Colonic mucosa (tissue), 4 donors: ENCODE measurements at regions not wholly inside any gene's neighbourhood (a gene's known extent, or its start where the extent isn't known, plus 50 kb on each side); places are given as distances from the start of the nearest gene placed in this dataset.

Experiments
- DNase-seq: peaks from one replicate; pipeline ENCODE4 v3.0.0-alpha.2; 2020
- H3K27ac ChIP-seq: fragments of 200-600 bp; one replicate; pipeline ENCODE4 v1.8.0; 2021
- H3K27me3 ChIP-seq: fragments of 200-600 bp; one replicate; pipeline ENCODE4 v1.8.0; 2021
- H3K36me3 ChIP-seq: fragments of 200-600 bp; one replicate; pipeline ENCODE4 v1.8.0; 2021
- H3K4me1 ChIP-seq: fragments of 200-600 bp; one replicate; pipeline ENCODE4 v1.8.0; 2021; ENCODE audit warnings: mild to moderate bottlenecking
- H3K4me3 ChIP-seq: fragments of 200-600 bp; one replicate; pipeline ENCODE4 v1.8.0; 2021
- H3K9ac ChIP-seq, 2 donors: one replicate each; pipeline ENCODE4 v1.7.0; 2013; ENCODE audit warnings: control low read depth in 2 of 2, low read depth in 2 of 2, low read length in 2 of 2
- H3K9me3 ChIP-seq: fragments of 200-600 bp; one replicate; pipeline ENCODE4 v1.8.0; 2021
- intact Hi-C: fragments of 100-400 bp; cut with DNase I; formaldehyde crosslinking; loops from one replicate; pipeline ENCODE4 v1.14.1; 2022
- TF ChIP-seq, protein P1 (sequence below): fragments of 200-600 bp; IDR thresholded peaks from one replicate; pipeline ENCODE4 v1.8.0; 2022; ENCODE audit warnings: antibody characterized with exemption, mild to moderate bottlenecking
- donor health status: healthy.
- donor health status: DM: no; HTN: no; CAD: no.
- donor health status: DM: no; HTN: no; CAD: no.

DNA sequence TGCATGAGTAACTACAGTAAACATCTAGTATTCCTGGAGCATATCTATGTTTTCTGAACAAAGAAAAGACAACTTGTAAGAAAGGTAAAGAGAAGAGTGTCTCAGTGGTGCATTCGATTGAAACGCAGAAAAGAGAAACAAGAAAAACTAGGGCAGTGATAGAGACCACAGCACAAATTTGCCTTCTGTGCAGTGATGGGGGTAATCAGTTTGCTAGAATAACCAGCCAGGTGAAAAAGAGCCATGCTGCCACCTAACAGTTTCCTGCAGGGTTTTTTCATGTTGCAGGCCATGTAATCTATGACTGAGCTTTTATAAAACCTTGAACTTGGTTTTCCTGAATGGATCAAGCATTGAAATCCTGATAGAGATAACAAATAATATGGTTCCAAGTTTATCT is 198.4 kb upstream of the MEF2C start:
- DNase-seq, result no peak
- H3K9me3 ChIP-seq, result no peaks in the 10 kb centered on the region
- H3K36me3 ChIP-seq, result no peaks in the 10 kb centered on the region
- H3K9ac ChIP-seq, result no peak overlapping the region
- H3K4me1 ChIP-seq, result no peaks in the 10 kb centered on the region
- intact Hi-C loops, result no loop called here
- TF ChIP-seq, protein P1, sequence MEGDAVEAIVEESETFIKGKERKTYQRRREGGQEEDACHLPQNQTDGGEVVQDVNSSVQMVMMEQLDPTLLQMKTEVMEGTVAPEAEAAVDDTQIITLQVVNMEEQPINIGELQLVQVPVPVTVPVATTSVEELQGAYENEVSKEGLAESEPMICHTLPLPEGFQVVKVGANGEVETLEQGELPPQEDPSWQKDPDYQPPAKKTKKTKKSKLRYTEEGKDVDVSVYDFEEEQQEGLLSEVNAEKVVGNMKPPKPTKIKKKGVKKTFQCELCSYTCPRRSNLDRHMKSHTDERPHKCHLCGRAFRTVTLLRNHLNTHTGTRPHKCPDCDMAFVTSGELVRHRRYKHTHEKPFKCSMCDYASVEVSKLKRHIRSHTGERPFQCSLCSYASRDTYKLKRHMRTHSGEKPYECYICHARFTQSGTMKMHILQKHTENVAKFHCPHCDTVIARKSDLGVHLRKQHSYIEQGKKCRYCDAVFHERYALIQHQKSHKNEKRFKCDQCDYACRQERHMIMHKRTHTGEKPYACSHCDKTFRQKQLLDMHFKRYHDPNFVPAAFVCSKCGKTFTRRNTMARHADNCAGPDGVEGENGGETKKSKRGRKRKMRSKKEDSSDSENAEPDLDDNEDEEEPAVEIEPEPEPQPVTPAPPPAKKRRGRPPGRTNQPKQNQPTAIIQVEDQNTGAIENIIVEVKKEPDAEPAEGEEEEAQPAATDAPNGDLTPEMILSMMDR, result no peak
- H3K4me3 ChIP-seq, result no peak overlapping the region
- no peaks in the 10 kb centered on the region for H3K27me3 ChIP-seq
- H3K27ac ChIP-seq, result no peak overlapping the region

DNA sequence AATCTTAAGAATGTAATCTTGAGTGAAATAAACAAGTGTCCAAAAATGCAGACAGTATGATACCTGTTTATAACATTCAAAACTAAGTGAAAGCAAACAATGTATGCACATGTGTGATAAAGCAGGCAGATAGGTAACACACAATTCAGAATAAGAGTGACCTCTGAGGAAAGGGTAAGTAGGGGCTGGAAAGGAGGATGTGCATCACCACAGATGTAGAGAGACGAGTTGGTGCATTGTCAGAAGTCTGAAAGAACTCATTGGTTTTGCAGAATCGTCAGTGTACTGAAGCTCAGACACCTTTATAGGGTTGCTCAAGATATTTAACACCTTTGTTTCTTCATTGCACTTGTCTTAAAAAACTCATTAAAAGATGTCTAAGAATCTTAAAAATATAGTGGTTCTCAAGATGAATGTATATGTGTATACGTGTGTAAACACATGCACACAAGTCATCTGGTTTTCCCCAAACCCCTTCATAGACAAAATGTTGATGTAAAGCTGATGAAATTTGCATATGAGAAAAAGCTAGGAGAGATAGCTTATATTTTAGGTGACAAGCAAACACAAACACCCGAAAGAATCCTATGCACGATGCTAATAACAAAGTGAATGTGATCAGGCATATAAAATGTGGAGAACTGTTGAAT is 197.6 kb upstream of the MEF2C start:
- no peak for DNase-seq
- H3K9me3 ChIP-seq, result no peaks in the 10 kb centered on the region
- TF ChIP-seq, protein P1, result no peak
- H3K27ac ChIP-seq, result no peak overlapping the region
- H3K4me1 ChIP-seq, result no peaks in the 10 kb centered on the region
- H3K27me3 ChIP-seq, result no peaks in the 10 kb centered on the region
- no peak overlapping the region for H3K4me3 ChIP-seq
- intact Hi-C loops, result no loop called here
- no peak overlapping the region for H3K9ac ChIP-seq
- no peaks in the 10 kb centered on the region for H3K36me3 ChIP-seq

DNA sequence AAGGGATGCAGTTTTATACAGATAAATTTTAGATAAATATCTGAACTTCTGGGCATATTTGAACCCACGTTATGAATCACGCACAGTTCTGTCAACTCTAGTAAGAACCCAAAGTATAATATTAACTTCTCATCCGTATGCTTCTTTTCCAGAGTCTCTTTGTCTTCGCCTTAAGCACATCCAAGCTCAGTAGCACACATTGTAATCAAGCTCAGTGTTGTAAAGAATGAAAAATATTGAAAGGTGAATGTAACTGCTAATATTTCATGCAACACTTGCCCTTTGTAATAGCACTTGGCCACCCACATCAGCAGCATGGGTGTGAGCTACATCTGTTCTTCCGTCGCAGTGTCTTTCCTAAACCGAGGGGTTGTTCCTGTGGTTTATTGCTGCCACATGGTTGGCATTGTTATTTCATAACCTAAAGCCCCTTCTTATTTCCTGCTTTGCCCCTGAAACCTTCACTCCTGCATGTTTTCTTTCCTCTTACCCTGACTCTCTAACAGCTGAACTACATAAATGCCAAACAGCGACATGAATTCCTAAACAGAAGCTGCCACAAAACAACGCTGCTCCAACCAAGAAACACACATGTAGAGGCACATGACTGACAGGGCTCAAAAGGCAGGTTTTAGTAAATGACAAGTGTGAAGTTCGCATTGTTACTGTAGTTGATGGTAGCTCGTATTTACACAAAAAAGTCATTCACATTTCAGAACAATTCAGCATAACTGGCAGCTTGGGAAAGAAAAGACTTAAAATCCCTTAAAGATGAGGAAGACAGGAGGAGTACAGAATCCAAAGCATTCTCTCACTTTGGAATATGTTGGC is 190.1 kb upstream of the MEF2C start:
- H3K27ac ChIP-seq, result no peak overlapping the region
- no peak overlapping the region for H3K9ac ChIP-seq
- intact Hi-C loops, result no loop called here
- H3K36me3 ChIP-seq, result no peaks in the 10 kb centered on the region
- no peaks in the 10 kb centered on the region for H3K27me3 ChIP-seq
- no peak overlapping the region for H3K4me3 ChIP-seq
- TF ChIP-seq, protein P1, result no peak
- no peaks in the 10 kb centered on the region for H3K4me1 ChIP-seq
- no peaks in the 10 kb centered on the region for H3K9me3 ChIP-seq
- DNase-seq, result no peak

DNA sequence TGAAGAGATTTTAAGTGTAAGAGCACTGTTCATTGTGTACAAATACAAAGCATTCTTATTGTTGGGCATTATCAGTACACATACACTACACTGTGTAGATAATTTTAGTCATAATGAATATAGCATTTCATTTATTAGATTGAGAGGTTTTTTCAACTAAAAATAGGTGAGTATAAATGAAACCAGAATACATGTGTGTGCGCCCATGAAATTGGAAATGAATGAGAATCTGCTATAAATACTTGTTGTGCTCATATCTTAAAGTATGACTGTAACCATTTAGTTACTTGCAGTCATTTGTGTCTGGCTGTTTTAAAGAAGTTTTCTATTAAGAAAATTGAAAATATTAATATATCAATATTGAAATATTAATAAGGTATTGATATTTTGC is 189.0 kb upstream of the MEF2C start:
- H3K4me3 ChIP-seq, result no peak overlapping the region
- TF ChIP-seq, protein P1, result no peak
- no peak overlapping the region for H3K9ac ChIP-seq
- no peak for DNase-seq
- H3K27me3 ChIP-seq, result no peaks in the 10 kb centered on the region
- intact Hi-C loops, result no loop called here
- H3K27ac ChIP-seq, result no peak overlapping the region
- no peaks in the 10 kb centered on the region for H3K36me3 ChIP-seq
- no peaks in the 10 kb centered on the region for H3K9me3 ChIP-seq
- H3K4me1 ChIP-seq, result no peaks in the 10 kb centered on the region

DNA sequence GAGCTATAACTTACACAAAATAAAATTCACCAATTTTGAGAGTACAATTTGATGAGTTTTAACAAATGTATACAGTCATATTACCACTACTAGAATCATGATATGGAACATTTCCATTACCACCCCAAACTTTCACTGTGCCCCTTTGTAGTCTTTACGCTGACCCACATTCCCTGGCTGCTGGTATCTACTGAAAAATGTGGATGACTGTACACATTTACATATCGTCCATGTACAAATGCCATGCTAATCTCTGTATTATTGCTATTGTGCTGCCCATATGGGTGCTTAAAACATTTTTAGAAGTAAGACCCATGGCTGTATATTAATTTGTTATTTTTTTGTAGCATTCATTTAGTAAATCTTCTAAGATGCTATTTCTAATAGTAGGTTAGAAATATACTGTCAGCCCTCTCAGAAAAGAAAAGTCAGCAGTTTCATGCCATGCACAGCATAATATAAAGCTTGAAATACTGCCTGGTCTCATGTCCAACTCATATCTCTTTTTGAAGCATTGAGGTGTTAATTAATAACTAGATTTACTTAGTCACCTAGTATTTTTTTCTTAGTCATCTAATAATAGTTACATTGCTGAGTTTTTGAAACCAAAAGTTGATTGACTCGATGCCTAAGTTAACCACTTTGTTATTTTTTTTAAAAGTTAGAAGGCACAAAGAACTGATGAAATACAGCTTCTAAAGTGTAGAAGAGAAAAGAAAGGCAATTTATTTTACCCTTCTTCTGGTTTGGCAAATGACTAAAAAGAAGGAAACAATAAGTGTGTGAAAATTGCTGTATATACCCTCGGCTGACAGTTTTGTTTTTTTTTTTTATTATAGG is 188.3 kb upstream of the MEF2C start:
- TF ChIP-seq, protein P1, result no peak
- no peaks in the 10 kb centered on the region for H3K27me3 ChIP-seq
- no peaks in the 10 kb centered on the region for H3K36me3 ChIP-seq
- intact Hi-C loops, result no loop called here
- DNase-seq, result no peak
- H3K27ac ChIP-seq, result no peak overlapping the region
- no peak overlapping the region for H3K9ac ChIP-seq
- no peak overlapping the region for H3K4me3 ChIP-seq
- H3K4me1 ChIP-seq, result no peaks in the 10 kb centered on the region
- no peaks in the 10 kb centered on the region for H3K9me3 ChIP-seq
